ENCODE measurements at regions not wholly inside any gene's neighbourhood (a gene's known extent, or its start where the extent isn't known, plus 50 kb on each side); places are given as distances from the start of the nearest gene placed in this dataset.

- TF ChIP-seq CTCF (conservative IDR thresholded peaks at IDR 0.05 in 1 of 2, IDR thresholded peaks at IDR 0.05 in 1 of 2; ENCODE audit: extremely low read depth in 1 of 2, insufficient read depth in 1 of 2, low read depth in 1 of 2, low read length in 2 of 2) (no peak), EZH2 (IDR thresholded peaks at IDR 0.05; ENCODE audit: borderline replicate concordance, low read length) (no peak)
Observed at GRCh38 chr12:4151362-4152121, 122.0 kb upstream of the CCND2 start.
